HG02973 (cell line): ENCODE measurements at regions not wholly inside any gene's neighbourhood (a gene's known extent, or its start where the extent isn't known, plus 50 kb on each side); places are given as distances from the start of the nearest gene placed in this dataset.

Experiments used
- ATAC-seq: cut with Tn5 transposase; IDR thresholded peaks from one replicate; pipeline ENCODE4 v1.9.1; 2021; ENCODE audit warnings: moderate library complexity; ENCODE audit not compliant: unreplicated experiment

DNA sequence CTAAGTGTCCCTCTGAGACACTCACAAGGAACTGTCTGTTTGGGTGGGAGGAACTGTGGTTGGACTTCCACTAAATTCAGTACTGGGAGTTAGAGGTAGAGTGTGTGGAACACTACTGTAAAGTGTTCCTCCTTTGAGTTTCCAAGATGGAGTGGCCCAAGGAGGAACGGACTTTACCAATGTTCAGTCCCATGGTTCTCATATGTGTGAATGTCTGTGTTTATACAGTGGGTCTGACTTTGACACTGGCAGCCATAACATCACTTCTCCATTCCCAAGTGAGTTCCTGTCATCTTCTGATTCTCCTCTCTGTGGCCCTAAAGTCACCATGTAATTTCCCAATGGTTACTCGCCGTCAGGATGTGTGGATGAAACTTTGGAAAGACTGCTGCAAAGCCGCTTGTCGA, 136.8 kb upstream of the SERP2 start:
- no peak for ATAC-seq

DNA sequence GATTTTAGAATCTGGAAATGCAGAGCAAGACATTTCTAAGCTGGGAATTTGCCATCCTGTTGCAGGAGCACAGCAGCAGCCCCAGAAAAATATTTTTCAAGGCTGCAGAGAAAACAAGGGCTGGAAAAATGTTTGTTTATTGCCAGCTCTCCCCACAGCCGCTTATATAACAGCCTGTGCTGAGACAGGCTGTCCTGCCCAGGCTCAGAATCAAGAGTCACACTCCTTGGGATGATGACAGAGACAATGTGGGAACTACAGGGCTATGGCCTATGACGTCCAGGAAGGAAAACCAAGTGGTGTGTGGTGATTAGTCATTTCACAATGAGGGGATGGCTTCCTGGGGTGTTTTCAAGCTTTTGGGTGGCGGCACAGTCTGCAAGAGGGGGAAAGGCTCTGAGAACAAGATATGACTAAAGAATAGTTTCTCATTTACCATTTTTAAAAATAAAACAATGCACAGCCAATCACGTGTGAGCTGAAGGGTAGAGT, 136.3 kb upstream of the SERP2 start:
- ATAC-seq = peak; percentile 75

DNA sequence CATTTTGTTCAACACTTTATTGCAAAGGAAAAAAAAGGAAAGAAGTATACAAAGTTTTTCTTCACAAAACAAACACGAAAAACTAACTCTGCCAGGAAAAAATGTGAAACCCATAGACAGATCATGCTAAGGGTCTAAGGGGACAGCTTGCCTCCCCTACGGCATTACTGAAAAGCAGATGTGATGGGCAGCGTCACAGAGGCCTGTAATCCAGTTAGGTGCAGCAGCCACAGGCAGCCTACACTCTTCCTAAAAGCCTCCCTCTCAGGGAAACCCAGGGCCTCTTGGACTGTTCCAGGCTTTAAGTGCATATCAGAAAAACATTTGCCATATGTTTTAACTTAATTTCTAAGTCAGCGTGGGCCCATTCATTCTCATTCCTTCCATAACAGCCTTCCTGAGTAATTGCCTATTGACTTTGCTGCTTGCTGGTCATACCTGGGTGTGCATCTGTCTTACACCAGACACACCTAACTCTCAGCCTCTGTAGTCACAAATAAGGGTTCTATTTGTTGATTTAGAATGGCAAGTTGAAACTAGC, 135.7 kb upstream of the SERP2 start:
- ATAC-seq = no peak

DNA sequence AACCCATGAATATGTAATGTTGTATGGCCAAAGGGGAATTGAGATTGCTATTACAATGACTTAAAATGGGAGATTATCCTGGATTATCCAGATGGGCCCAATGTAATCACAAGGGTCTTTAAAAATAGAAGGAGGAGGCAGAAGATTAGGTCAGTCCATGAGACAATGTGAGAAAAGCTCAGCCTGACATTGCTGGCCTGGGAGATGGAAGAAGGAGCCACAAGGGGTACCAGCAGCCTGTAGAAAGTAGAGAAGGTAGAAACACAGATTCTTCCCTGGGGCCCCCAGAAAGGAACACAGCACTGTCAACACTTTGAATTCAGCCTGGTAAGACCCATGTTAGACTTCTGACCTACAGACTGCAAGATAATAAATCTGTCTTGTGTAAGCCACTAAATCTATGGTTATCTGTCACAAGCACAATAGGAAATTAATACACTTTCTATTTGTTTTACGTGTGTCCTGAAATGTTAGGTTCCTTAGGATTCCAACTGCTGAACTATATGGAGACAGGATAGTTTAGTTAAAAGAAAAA, 132.9 kb upstream of the SERP2 start:
- ATAC-seq = no peak

DNA sequence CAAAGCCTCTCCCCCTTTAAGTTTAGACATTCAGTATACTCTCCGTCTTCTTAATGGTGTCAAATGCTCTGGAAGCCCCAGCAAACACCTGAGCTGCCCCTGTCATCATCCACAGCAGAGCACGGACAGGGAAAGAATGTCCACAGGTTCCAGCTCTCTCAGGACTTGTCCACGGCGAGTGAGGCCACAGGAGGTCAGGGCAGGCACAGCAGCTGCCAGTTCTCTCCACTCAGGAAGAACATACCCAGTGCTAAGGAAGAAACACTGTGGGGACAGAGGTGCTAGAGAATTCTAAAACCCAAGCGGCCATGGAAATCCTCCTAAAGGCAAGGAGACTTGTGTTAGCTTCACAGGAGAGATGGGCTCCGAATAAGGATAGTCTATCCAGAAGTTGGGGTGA, 132.0 kb upstream of the SERP2 start:
- no peak for ATAC-seq

DNA sequence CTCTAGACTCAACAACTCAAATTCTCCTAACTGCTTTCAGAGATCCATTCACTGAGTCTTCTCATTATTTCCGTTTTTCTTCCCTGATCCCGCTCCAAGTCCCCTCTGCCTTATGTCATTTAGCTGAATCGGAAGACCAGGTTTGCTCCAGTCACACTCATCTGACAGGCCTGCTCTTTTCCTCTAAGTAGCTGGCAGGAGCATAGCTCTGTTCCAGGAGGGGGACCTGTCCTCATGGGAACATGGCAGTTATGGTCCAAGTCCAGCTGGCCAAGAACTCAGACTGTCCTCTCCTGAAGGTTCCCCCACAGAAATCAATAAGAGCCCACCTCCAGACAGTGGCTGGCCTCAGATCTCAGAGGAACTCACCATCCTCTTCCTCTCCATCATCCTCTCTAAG, 130.9 kb upstream of the SERP2 start:
- no peak for ATAC-seq

DNA sequence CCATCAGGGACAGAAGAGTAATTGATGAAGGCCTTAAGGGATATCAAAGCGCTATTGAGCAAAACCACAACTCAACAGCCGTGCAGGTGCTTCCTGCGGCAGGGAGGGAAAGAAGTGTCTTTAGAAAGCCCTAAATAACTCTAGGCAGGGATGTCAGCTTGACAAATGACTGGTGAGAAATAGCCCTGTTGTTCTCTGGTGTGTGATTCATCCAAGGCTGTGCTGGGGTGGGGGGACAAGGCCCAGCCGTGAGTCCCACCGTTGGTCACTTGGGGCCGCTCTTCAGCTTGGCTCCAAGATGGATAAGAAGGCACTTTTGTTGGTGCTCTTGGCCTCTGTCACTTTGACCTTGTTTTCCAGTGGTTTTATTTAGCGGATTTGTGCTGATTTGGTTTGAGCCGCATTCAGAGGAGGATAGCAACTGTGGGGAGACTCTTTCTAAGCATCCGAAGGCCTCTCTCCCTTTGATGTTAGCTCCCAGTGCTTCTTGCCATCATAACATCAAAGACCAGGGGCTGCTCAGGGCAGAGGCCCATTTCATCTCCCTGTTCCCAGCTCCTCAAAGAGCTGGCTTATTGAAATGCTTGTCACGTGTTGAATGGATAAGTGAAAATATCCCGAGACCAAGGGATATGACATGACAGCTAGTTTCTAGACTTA, 130.3 kb upstream of the SERP2 start:
- peak; percentile 59 for ATAC-seq

DNA sequence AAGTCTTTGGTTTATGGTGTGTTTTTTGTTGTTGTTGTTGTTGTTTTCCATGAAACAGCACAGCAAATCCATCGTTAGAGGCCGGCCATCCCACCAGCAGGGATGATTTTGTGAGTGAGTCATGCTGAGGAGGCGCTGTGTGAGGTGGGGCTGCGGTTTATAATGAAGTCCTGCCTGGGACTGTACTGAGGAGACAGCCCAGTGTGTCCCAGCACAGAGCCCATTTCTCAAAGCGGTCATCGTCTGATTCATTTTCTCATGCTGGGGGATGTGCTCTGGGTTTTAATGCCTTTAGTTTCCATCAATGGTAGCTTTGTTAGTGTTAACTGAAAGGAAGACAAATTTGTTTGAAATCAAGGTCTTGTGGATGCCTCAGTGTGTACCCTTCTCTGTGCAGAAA, 129.3 kb upstream of the SERP2 start:
- no peak for ATAC-seq

DNA sequence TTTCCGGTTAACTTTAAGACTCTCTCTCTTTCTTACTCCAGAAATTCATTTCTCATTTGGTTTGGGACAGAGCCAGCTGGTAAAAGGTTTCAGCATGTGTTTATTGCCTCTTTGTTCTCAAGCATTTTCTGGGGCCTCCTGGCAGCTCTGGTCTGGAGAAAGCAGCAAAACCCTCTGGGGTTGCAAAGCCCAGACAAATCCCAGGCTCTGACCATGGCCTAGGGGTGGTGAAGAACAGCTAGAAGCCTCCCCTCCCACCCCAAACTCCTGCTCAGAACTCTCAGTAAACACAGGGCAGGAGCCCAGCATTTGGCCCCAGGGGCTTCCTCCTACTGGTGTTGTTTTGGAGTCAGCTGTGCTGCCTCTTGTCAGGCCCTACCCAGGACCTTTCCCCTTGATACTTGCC, 124.2 kb upstream of the SERP2 start:
- ATAC-seq = no peak

DNA sequence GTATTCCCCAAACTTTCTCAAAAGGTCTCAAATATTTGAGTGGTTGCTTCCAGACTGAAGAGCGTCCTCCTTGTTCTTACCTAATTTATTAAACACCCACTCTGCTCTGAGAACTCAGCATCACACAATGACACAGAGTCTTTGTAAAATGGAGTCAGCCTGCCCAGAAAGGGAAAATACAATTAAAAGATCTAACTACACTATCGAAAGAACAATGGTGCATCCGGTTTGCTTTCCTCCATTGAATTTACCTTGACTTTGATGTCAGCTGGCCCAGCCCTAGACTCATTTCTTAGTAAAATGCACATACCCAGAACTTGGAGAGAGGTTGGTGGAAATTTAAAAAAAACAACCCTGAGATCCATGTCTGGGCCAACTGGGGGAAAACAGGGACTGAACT, 120.7 kb upstream of the SERP2 start:
- ATAC-seq = no peak

DNA sequence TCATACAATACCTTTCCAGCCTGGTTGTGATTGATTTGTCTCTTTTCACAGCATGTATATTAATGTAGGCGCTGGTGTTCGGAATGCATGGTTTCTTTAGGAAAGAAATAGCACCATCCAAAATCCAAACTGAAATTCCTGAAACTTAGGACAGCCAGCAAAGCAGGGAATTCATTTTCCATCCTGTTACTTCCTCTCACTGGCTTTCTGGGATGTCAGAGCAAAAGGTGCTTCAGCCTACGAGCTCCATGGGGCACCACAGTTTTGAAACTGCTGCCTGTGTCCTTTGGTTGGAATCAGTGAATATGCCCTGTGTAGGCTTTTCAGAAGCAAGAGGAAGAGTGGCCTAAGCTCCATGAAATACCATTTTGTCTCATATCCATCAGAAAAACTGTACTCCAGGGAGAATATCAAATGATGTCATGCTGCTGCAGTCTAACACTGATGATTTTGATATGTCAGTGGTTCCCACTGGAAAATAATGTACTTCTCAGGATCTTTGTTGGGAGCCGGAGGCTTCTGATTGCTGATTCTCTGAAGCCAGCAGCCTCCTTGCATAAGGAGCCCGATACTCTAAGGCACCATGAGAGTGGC, 117.8 kb upstream of the SERP2 start:
- ATAC-seq = no peak

DNA sequence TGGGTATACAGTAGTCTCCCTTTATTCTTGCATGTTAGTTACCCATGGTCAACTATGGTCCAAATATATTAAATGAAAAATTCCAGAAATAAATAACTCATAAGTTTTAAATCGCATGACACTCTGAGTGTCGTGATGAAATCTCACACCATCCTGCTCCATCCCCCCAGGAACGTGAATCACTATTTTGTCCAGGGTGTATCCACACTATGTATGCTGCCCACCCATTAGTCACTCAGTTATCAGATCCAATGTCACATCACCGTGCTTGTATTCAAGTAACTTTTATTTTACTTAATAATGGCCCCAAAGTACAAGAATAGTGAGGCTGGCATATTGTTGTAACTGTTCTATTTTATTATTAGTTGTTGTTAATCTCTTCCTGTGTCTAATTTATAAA, 115.8 kb upstream of the SERP2 start:
- ATAC-seq = no peak

DNA sequence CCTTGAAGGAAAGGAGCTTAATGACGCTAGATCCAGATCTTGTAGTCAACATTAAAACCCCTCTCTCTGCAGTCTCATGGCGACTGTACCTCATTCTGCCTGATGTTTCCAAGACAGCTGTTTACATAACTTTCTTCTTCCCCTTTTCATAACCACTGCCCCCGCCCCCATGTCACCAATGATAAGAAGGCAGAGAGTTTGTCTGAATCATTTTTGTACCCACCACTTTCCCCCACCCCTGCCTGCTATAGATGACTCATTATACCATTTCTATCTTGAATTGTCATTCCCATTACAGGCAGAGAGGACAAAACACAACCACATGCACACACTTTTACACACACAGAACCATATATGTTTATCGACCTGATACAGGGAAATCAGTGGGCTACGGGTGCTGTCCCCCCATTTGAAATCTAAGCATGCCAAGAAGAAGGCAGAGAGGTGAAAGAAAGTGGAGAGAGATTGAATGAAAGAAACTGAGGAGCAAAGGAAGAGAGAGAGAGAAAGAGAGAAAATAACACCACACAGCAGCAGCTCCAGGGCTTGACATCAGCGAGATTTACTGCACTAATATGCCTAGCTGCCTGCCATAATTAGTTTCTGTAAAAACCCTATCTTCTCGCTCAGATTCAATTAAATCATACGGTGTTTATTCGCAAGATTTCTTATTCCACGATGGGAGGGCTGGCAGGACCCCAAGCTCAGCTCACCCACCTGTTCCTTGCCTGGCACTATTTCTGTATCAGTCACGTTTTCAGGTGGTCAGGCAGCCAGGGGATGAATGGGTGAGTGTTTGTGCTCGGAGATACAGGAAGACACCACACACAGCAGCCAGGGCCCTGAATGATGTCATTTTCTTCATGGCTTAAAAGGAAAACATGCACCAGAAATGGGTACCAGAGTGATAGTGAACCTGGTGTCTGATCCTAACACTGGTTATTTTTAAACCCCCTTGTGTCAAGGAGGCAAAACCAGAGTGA, 114.3 kb upstream of the SERP2 start:
- ATAC-seq = peak; percentile 82

DNA sequence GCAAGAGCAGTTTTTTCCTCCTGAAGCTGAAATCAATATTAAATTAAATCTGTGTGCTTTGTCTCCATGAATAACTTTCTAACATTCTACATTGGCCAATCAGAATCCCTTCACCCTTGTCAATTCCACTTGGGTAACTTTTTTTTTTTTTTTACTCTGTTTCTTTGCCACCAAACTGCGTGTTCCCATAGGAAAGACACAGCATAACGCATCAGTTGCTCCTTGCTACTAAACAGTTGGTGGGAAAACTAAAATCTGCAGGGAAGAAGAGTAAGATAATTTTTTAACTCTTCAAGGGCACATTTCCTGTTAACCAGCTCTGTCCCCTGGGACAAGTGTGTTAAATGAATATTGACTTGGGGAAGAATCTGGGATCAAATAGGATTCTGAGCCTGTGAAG, 113.3 kb upstream of the SERP2 start:
- no peak for ATAC-seq

DNA sequence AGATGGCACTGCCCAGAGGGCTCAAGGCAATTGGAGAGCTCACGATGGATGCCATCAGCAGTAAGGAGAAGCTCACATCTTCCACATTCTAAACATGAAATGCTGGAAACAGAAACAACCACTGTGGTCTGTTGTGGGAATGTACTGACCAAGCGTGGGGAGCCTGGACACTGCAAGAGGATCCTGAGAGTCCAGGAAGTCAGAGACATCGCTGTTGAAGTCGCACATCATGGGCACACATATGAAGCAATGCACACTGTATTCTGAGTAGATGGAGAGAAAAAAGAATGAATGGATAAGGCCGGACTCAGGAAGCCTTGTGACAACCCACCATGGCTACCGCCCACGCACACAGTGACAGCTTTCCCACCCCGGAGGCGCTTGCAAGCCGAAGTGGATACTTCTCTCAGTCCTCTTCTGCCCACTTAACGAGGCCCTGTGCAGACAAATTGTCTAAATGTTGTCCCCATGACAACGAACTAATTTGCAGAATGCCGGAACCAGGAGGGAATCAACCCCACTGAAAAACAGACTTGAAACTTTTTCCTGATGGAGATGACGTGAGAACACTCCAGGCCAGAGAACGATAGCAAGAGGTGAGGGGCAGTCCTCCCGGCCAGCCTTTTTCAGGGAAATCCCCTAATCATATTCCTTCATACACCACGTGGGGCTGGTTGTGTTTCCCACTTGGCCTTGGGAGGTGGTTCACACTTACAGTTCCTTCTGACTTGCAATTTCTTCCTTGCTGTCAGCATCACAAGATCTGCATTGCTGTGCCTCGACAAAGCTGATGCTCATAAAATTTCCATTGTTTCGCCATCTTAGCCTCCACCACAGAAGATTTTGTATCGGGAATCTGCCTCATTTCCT, 109.6 kb upstream of the SERP2 start:
- ATAC-seq = no peak

DNA sequence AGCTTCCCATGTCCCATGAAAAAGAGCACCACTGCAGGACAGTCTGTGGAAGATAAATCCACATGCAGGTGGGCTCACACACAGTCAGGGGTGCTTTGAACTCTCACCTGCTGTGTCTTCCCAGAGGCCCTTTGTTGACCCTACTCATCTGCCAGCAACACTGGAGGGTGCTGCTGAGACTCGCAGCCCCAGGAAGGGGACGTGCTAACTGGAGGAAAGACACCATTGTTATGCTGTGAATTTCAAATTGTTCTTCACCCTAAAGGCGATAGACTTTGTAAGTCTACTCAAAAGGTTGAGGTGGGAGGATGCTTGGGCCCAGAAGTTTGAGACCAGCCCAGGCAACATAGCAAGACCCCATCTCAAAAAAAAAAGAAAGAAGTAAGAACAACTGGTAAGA, 107.3 kb upstream of the SERP2 start:
- ATAC-seq = no peak

DNA sequence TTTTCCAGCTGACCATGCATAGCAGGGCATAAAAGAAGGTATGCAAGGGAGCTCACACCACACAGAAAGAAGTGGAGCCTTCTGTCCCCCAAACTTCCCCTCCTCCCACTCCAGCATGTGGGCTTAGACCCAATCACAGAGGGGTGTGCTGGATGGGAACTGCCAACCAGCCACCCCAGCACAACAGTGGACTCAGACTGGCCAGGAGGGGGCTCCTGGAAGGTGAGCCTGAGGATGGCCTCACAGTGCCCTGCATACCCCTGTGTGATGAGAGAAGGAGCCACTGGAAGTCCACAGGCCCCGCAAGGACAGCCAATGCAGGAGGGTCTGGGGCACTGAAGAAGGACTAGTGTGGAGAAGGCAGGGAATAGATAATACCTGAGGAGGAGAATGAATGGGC, 106.9 kb upstream of the SERP2 start:
- ATAC-seq = no peak

DNA sequence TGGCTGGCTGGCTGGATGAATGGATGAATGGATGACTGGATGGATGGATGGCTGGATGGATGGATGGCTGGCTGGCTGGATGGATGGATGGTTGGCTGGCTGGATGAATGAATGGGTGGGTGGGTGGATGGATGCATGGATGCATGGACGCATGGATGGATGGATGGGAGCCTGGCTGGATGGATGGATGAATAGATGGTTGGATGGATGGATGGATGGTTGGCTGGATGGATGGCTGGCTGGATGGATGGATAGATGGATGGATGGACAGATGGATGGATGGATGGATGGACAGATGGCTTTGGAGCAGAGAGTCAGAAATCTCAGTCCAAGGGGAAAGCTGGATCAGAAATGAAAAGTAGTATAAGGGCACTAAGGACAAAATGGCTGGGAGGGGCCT, 106.4 kb upstream of the SERP2 start:
- no peak for ATAC-seq

DNA sequence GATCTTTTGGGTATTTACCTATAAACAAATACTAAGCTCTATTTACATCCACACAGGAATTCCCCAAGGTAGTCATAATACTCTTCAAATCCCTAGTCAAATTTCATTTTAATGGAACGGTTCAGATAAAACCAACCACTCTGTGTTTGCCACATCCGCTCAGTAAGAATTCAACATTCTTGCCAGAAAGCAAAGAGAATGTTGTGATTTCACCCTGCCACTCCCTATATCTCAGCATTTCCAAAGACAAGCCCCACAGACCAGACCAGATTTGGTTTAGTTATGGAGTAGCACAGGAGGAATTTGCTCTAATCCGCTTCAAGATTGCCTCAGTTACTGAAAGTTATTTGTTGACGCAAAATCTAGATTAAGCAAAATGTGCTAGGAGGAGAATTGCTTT, 105.6 kb upstream of the SERP2 start:
- ATAC-seq = no peak

DNA sequence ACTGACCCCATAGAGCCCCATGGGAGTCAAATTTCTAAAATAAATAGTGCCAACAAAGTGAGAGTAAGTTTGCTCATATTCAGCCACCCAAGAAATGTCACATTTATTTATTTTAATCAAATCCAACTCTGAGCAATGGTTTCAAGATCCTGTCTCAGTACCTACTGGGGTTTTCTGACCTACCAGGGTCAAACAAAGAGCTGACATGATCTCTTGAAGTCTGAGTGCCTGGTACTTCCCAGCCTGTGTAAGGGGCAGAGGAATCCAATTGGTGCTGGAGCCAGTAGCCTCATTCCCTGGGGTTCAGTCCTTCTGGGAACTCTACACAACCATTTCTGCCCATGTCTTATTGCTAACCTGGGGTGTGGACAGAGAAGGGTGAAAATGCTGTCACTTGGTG, 104.6 kb upstream of the SERP2 start:
- ATAC-seq = no peak
